Suprapubic skin (tissue), 4 donors: ENCODE measurements at regions not wholly inside any gene's neighbourhood (a gene's known extent, or its start where the extent isn't known, plus 50 kb on each side); places are given as distances from the start of the nearest gene placed in this dataset.

ENCODE experiments used
- CTCF ChIP-seq, 2 donors: fragments of 200-600 bp in 1 of 2; fragments of 450-650 bp in 1 of 2; sonication (generic) in 1 of 2; IDR thresholded peaks; one replicate each; pipeline ENCODE4 v1.5.1; 2016 to 2019; ENCODE audit warnings: antibody characterized with exemption in 2 of 2, mild to moderate bottlenecking in 1 of 2, moderate library complexity in 1 of 2
- EP300 ChIP-seq: sonication (generic); formaldehyde crosslinking; IDR thresholded peaks from one replicate; pipeline ENCODE4 v1.6.1; 2017; ENCODE audit warnings: antibody characterized with exemption
- POLR2A ChIP-seq, 2 donors: fragments of 450-650 bp; IDR thresholded peaks; one replicate each; pipeline ENCODE4 v1.6.1; 2017; ENCODE audit warnings: antibody characterized with exemption in 2 of 2, mild to moderate bottlenecking in 2 of 2, moderate library complexity in 2 of 2
- POLR2AphosphoS5 ChIP-seq, 3 donors: sonication (generic); formaldehyde crosslinking; IDR thresholded peaks; one replicate each; pipeline ENCODE4 v1.6.1; 2017; ENCODE audit warnings: antibody characterized with exemption in 3 of 3

DNA sequence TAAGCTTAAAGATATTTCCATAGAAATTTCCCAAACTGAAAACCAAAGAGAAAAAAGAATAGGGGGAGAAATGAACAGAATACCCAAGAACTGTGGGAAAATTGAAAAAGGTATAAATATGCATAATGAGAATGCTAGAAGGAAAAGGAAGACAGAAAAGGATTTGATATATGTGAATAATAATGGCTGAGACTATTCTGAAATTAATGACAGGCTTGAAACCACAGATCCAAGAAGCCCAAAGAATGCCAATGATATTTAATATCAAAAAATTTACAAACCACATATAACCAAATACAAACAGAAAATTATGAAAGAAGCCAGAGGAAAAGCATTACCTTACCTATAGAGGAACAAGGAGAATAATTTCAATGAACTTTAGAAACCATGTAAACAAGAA is 153.0 kb downstream of the ANXA2 start:
- no peak for TF ChIP-seq CTCF (IDR thresholded peaks at IDR 0.05)
- TF ChIP-seq EP300, result no peak
- TF ChIP-seq POLR2AphosphoS5 (IDR thresholded peaks at IDR 0.05), result no peak
- no peak for TF ChIP-seq POLR2A (IDR thresholded peaks at IDR 0.05)
